Stomach (tissue), 4 donors: ENCODE measurements at regions not wholly inside any gene's neighbourhood (a gene's known extent, or its start where the extent isn't known, plus 50 kb on each side); places are given as distances from the start of the nearest gene placed in this dataset.

ENCODE experiments used
- POLR2A ChIP-seq, 4 donors: fragments of 450-650 bp; IDR thresholded peaks; one replicate each; pipeline ENCODE4 v1.6.1; 2016; ENCODE audit warnings: antibody characterized with exemption in 4 of 4, control low read depth in 2 of 4, mild to moderate bottlenecking in 1 of 4, moderate library complexity in 1 of 4
- POLR2AphosphoS5 ChIP-seq, 3 donors: sonication (generic); formaldehyde crosslinking; IDR thresholded peaks; one replicate each; pipeline ENCODE4 v1.6.1; 2016; ENCODE audit warnings: antibody characterized with exemption in 3 of 3
- TF ChIP-seq, protein P1 (sequence below), 7 experiments: fragments of 450-650 bp in 4 of 7; fragments of 200-600 bp in 3 of 7; sonication (generic) in 3 of 7; IDR thresholded peaks; one replicate each; pipeline ENCODE4 v1.5.1; 2016 to 2019; ENCODE audit warnings: antibody characterized with exemption in 7 of 7, control low read depth in 2 of 7, mild to moderate bottlenecking in 1 of 7

DNA sequence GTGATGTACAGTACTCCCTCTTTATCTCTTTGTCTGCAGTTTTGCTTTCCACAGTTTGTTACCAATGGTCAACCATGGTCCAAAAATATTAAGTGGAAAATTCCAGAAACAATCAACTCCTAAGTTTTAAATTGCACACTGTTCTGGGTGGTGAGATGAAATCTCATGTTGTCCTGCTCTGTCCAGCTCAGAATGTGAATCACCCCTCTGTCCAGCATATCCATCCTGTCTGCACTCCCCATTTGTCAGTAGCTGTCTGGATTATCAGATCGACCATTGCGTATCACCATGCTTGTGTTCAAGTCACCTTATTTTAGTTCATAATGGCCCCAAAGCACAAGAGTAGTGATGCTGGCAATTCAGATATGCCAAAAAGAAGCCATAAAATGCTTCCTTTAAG lies 118.2 kb upstream of the PDE4B start:
- TF ChIP-seq, protein P1, sequence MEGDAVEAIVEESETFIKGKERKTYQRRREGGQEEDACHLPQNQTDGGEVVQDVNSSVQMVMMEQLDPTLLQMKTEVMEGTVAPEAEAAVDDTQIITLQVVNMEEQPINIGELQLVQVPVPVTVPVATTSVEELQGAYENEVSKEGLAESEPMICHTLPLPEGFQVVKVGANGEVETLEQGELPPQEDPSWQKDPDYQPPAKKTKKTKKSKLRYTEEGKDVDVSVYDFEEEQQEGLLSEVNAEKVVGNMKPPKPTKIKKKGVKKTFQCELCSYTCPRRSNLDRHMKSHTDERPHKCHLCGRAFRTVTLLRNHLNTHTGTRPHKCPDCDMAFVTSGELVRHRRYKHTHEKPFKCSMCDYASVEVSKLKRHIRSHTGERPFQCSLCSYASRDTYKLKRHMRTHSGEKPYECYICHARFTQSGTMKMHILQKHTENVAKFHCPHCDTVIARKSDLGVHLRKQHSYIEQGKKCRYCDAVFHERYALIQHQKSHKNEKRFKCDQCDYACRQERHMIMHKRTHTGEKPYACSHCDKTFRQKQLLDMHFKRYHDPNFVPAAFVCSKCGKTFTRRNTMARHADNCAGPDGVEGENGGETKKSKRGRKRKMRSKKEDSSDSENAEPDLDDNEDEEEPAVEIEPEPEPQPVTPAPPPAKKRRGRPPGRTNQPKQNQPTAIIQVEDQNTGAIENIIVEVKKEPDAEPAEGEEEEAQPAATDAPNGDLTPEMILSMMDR (IDR thresholded peaks at IDR 0.05) = no peak
- no peak for TF ChIP-seq POLR2AphosphoS5 (IDR thresholded peaks at IDR 0.05)
- TF ChIP-seq POLR2A (IDR thresholded peaks at IDR 0.05) = no peak
